ENCODE measurements at regions not wholly inside any gene's neighbourhood (a gene's known extent, or its start where the extent isn't known, plus 50 kb on each side); places are given as distances from the start of the nearest gene placed in this dataset.

DNA sequence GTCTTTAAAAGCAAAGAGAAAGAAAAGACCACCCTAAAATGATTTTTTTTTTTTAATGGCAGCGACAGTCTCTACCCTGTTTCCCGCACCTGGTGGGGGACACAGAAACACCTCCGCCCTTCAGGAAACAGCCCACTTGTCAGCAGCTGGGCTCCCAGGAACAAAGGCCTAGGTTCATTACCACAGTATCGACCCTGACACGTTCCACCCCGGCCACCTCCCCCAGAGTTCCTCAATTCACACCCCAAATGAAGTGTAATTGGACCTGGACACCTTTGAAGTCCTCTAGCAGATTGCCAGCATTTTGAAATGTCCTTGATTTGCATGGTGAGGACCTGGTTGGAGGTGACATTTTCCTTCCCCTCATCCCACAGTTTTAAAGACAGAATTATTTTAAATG is 175.0 kb upstream of the BCOR start:
- H3K36me3 ChIP-seq: no peaks in the 10 kb centered on the region
- intact Hi-C loops (cut with DNase I; ENCODE audit: low total_unique reads): no loop called here
- TF ChIP-seq POLR2A (IDR thresholded peaks at IDR 0.05): no peak
- TF ChIP-seq, protein P1, sequence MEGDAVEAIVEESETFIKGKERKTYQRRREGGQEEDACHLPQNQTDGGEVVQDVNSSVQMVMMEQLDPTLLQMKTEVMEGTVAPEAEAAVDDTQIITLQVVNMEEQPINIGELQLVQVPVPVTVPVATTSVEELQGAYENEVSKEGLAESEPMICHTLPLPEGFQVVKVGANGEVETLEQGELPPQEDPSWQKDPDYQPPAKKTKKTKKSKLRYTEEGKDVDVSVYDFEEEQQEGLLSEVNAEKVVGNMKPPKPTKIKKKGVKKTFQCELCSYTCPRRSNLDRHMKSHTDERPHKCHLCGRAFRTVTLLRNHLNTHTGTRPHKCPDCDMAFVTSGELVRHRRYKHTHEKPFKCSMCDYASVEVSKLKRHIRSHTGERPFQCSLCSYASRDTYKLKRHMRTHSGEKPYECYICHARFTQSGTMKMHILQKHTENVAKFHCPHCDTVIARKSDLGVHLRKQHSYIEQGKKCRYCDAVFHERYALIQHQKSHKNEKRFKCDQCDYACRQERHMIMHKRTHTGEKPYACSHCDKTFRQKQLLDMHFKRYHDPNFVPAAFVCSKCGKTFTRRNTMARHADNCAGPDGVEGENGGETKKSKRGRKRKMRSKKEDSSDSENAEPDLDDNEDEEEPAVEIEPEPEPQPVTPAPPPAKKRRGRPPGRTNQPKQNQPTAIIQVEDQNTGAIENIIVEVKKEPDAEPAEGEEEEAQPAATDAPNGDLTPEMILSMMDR (IDR thresholded peaks at IDR 0.05): no peak
- H3K27ac ChIP-seq: peak overlapping the region; percentile 22 to 60
- no peaks in the 10 kb centered on the region for H3K9me3 ChIP-seq
- H3K27me3 ChIP-seq: no peaks in the 10 kb centered on the region
- H3K4me3 ChIP-seq: no peak overlapping the region
- no peaks in the 10 kb centered on the region for H3K4me1 ChIP-seq
- no peak for DNase-seq

DNA sequence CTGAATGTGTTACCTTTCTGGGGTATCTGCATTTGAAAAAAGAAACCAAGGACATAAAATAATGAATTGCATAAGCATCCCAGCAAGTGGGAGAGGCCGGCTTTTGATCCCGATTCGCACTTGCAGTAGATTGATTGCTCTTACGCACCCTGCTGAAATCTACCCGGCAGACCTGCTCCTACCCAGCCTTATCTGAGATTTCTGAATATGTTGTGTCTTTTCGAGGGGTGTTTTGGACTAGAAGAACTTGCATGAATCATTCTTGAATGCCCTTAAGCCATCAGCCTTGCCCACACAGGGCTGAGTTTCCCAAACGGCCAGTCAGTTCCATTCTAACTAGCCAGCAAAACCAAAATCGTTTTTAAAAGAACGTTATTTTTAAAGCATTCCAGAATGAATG is 174.4 kb upstream of the BCOR start:
- no peaks in the 10 kb centered on the region for H3K27me3 ChIP-seq
- H3K4me1 ChIP-seq: no peaks in the 10 kb centered on the region
- no peaks in the 10 kb centered on the region for H3K9me3 ChIP-seq
- intact Hi-C loops (cut with DNase I; ENCODE audit: low total_unique reads): no loop called here
- TF ChIP-seq, protein P1 (IDR thresholded peaks at IDR 0.05): no peak
- no peak for TF ChIP-seq POLR2A (IDR thresholded peaks at IDR 0.05)
- peak overlapping the region; percentile 20 to 22 for H3K27ac ChIP-seq
- H3K4me3 ChIP-seq: no peak overlapping the region
- peak in 1 of 2 donors; percentile 48 for DNase-seq
- no peaks in the 10 kb centered on the region for H3K36me3 ChIP-seq

DNA sequence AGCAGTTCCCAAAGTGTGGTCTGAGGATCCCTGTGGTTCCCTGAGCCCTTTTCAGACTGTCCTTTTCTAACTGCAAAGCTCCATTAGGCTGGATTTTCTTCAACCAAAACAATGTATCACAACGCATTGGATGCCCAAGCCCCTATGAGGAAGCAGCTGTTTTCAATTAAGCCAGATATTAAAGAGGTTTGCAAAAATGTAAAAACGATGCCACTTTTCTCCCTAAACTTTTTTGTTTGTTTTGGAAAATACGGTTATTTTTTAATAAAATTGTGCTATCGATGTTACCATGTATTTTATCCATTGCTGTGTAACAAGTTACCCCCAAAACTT is 170.4 kb upstream of the BCOR start:
- intact Hi-C loops (cut with DNase I; ENCODE audit: low total_unique reads): loop anchor here (10.0 kb wide), 2 partner anchors 93 to 253 kb away; no protein-coding TSS in a partner anchor
- H3K27ac ChIP-seq: no peak overlapping the region

DNA sequence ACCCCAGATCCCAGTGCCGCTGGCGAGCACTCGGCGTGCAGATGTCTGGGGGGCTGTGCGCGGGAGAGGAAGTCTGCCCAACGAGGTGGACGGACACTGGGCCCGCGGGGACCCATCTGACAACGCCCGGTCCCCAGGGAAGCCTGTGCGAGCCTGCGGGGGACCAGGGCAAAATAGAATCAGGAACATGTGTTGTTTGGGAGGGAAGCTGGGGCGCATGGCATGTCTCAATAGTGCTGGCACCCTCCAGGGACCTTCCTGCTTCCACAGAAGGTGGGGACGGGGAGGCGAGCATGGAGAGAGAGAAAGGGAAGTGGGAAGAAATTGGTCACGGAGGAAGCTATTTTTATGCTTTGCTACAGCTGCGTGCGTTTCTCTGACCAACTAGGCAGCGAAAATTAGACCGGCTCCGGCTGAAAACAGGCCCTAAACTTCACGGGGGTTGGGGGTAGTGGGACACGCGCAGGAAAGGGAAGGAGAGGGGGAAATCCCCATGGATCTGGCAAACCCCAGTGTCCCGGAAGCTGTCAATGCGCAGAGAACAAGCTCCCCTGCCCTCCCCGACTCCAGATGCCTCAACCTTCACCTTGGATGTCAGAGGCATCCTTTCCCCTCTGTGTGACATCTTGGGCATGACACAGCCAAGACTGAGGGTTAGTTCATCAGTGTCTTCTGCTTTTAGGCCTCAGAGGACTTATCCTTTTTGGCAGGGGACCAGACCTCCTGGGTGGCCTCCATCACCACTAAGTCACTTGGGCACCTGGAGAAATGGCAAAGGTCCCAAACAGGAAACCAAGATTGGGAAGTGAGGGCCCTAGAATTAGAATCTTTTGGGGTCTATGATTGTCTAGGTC is 169.8 kb upstream of the BCOR start:
- intact Hi-C loops (cut with DNase I; ENCODE audit: low total_unique reads): loop anchor here (10.0 kb wide), 2 partner anchors 93 to 253 kb away; no protein-coding TSS in a partner anchor
- TF ChIP-seq, protein P1 (IDR thresholded peaks at IDR 0.05): no peak
- no peak for TF ChIP-seq POLR2A (IDR thresholded peaks at IDR 0.05)
- no peaks in the 10 kb centered on the region for H3K27me3 ChIP-seq
- DNase-seq: no peak
- peak overlapping the region; percentile 20 to 78 for H3K27ac ChIP-seq
- H3K36me3 ChIP-seq: no peaks in the 10 kb centered on the region
- peak overlapping the region; percentile 28 to 37 for H3K4me3 ChIP-seq
- H3K9me3 ChIP-seq: no peaks in the 10 kb centered on the region
- H3K4me1 ChIP-seq: no peaks in the 10 kb centered on the region

More for the DNA sequence above, 170.4 kb upstream of the BCOR start:
- Histone ChIP-seq H3K4me3 (no peak overlapping the region), H3K9me3 (no peaks in the 10 kb centered on the region), H3K36me3 (no peaks in the 10 kb centered on the region), H3K4me1 (no peaks in the 10 kb centered on the region), H3K27me3 (no peaks in the 10 kb centered on the region)
- TF ChIP-seq, protein P1 (IDR thresholded peaks at IDR 0.05): no peak
- no peak for TF ChIP-seq POLR2A (IDR thresholded peaks at IDR 0.05)
- DNase-seq: no peak

Data from uterus (tissue), 3 donors.